KMS-11 (cell line): ENCODE measurements at regions not wholly inside any gene's neighbourhood (a gene's known extent, or its start where the extent isn't known, plus 50 kb on each side); places are given as distances from the start of the nearest gene placed in this dataset.

ENCODE experiments used
- H2AFZ ChIP-seq: fragments of 200-600 bp; sonication (generic); 2 replicates; pipeline ENCODE4 v1.6.1; 2016; ENCODE audit warnings: antibody characterized with exemption, mixed run types, low read depth
- H3K27ac ChIP-seq: fragments of 200-600 bp; sonication (generic); 2 replicates; pipeline ENCODE4 v1.6.1; 2016; ENCODE audit warnings: mild to moderate bottlenecking, mixed run types
- H3K27me3 ChIP-seq: fragments of 200-600 bp; sonication (generic); 2 replicates; pipeline ENCODE4 v1.6.1; 2017; ENCODE audit warnings: mild to moderate bottlenecking, low read depth, mixed run types, moderate library complexity; ENCODE audit not compliant: insufficient read depth
- H3K36me3 ChIP-seq: fragments of 200-600 bp; sonication (generic); 2 replicates; pipeline ENCODE4 v1.6.1; 2017; ENCODE audit warnings: mild to moderate bottlenecking, mixed run types; ENCODE audit not compliant: insufficient read depth
- H3K4me1 ChIP-seq: fragments of 200-600 bp; sonication (generic); 2 replicates; pipeline ENCODE4 v1.6.1; 2016; ENCODE audit warnings: mild to moderate bottlenecking, low read depth, mixed run types; ENCODE audit not compliant: poor library complexity, severe bottlenecking
- H3K4me2 ChIP-seq: fragments of 200-600 bp; sonication (generic); 2 replicates; pipeline ENCODE4 v1.7.0; 2016; ENCODE audit warnings: mild to moderate bottlenecking, mixed run types
- H3K4me3 ChIP-seq: fragments of 200-600 bp; sonication (generic); IDR thresholded peaks from 2 replicates; pipeline ENCODE4 v1.6.1; 2017; ENCODE audit warnings: low read depth, low read length, mixed read lengths; ENCODE audit not compliant: insufficient read depth
- H3K79me2 ChIP-seq: fragments of 200-600 bp; sonication (generic); 2 replicates; pipeline ENCODE4 v1.6.1; 2016; ENCODE audit warnings: low read depth, mixed run types; ENCODE audit not compliant: insufficient read depth
- H3K9ac ChIP-seq: fragments of 200-600 bp; sonication (generic); 2 replicates; pipeline ENCODE4 v1.6.1; 2016; ENCODE audit warnings: mild to moderate bottlenecking, mixed run types
- H4K20me1 ChIP-seq: fragments of 200-600 bp; sonication (generic); 2 replicates; pipeline ENCODE4 v1.6.1; 2016; ENCODE audit warnings: mild to moderate bottlenecking, mixed run types; ENCODE audit not compliant: insufficient read depth
- TF ChIP-seq, protein P1 (sequence below): fragments of 200-600 bp; sonication (generic); conservative IDR thresholded peaks from 2 replicates; pipeline ENCODE4 v1.6.1; 2017; ENCODE audit warnings: low read depth, mild to moderate bottlenecking, antibody characterized with exemption, low read length, moderate library complexity, mixed read lengths

DNA sequence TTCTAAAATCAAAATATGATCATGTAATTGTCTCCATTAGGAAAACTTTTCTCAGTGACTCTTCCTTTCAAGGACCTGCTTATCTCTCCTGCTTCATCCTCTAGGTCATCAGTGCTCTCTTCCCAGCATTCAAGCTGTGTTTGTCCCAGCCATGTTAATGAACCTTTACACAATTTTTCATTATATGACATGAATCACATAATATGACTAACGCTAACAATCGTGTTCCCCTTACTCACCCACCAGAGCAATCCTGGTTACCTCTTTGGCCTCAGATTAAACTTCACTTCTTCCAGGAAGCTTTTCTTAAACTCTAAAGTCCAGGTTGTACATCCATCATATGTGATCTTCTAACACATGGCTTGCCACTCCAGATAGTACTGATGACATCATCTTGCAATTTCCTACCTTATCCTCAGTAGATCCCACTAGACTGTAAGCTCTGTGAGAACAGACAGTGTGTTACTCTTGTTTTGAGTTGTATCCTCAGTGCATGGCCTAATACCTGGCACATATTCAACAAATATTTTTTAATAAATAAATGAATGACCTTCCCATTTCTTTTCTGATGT is 882.9 kb upstream of the ZEB2 start:
- H4K20me1 ChIP-seq: no peaks in the 10 kb centered on the region
- no peaks in the 10 kb centered on the region for H3K27me3 ChIP-seq
- H2AFZ ChIP-seq: no peak overlapping the region
- no peak overlapping the region for H3K4me2 ChIP-seq
- H3K9ac ChIP-seq: no peak overlapping the region
- H3K4me1 ChIP-seq: no peaks in the 10 kb centered on the region
- no peak overlapping the region for H3K27ac ChIP-seq
- no peaks in the 10 kb centered on the region for H3K36me3 ChIP-seq
- no peak overlapping the region for H3K4me3 ChIP-seq
- H3K79me2 ChIP-seq: no peaks in the 10 kb centered on the region
- TF ChIP-seq, protein P1, sequence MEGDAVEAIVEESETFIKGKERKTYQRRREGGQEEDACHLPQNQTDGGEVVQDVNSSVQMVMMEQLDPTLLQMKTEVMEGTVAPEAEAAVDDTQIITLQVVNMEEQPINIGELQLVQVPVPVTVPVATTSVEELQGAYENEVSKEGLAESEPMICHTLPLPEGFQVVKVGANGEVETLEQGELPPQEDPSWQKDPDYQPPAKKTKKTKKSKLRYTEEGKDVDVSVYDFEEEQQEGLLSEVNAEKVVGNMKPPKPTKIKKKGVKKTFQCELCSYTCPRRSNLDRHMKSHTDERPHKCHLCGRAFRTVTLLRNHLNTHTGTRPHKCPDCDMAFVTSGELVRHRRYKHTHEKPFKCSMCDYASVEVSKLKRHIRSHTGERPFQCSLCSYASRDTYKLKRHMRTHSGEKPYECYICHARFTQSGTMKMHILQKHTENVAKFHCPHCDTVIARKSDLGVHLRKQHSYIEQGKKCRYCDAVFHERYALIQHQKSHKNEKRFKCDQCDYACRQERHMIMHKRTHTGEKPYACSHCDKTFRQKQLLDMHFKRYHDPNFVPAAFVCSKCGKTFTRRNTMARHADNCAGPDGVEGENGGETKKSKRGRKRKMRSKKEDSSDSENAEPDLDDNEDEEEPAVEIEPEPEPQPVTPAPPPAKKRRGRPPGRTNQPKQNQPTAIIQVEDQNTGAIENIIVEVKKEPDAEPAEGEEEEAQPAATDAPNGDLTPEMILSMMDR: no peak

DNA sequence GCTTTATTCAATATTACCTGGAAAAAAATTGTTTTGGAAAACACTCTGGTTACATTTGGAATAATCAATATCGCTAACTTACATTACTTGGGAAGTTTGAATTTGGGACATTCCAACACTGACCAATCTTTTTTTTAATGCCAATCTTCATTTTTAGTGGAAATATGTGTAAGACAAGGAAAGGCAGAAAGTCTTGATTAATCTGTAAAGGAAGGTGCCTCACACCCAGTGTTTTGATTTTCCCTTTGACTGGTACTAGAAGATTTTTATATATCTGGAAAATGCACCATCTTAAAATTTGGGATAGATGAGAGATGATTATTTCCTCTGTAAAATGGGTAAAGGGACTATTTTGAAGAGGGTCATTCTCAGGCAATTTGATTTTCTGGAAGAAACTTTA is 879.2 kb upstream of the ZEB2 start:
- H3K27me3 ChIP-seq: no peaks in the 10 kb centered on the region
- no peaks in the 10 kb centered on the region for H3K36me3 ChIP-seq
- H3K4me1 ChIP-seq: no peaks in the 10 kb centered on the region
- H3K4me2 ChIP-seq: no peak overlapping the region
- no peaks in the 10 kb centered on the region for H4K20me1 ChIP-seq
- H2AFZ ChIP-seq: no peak overlapping the region
- no peak overlapping the region for H3K4me3 ChIP-seq
- H3K9ac ChIP-seq: no peak overlapping the region
- TF ChIP-seq, protein P1: no peak
- H3K79me2 ChIP-seq: no peaks in the 10 kb centered on the region
- no peak overlapping the region for H3K27ac ChIP-seq

DNA sequence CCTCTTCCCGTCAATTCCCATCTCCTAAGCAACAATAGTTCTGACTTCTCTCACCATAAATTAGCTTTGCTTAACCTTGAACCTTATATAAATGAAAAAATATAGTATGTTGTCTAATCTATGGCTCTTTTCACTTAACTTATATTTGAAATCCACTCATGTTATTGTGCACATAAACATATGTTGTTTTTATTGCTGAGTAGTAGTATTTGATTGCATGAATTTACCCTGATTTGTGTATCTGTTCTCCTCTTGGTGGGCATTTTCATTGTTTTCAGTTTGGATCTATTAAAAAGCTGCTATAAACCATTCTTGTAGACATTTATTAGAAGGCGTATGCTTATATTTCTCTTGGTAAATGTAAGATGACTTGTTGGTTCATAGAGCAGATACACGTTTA is 874.3 kb upstream of the ZEB2 start:
- H2AFZ ChIP-seq: no peak overlapping the region
- no peaks in the 10 kb centered on the region for H3K36me3 ChIP-seq
- H4K20me1 ChIP-seq: no peaks in the 10 kb centered on the region
- no peak overlapping the region for H3K4me3 ChIP-seq
- no peaks in the 10 kb centered on the region for H3K4me1 ChIP-seq
- H3K27me3 ChIP-seq: no peaks in the 10 kb centered on the region
- H3K9ac ChIP-seq: no peak overlapping the region
- H3K4me2 ChIP-seq: no peak overlapping the region
- H3K79me2 ChIP-seq: no peaks in the 10 kb centered on the region
- H3K27ac ChIP-seq: no peak overlapping the region
- TF ChIP-seq, protein P1: no peak

DNA sequence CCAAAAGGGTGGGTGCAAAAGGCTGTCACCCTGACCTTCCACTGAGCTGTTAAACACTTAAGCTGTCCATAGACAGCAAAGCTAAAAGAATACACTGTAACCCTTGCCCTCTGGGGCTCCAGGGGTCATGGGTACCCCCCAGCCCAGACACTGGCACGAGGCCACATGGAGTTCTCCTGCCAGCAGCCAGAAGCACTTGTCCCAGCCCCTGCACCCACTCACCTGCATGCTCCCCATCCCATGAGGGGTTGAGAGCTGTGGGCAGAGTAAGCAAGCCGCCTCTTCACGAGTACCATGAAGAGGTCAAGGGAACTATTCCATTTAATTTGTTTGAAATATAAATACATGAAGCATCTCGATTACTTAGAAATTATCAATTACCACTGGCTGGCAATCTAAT is 867.1 kb upstream of the ZEB2 start:
- TF ChIP-seq, protein P1: no peak
- no peak overlapping the region for H3K4me2 ChIP-seq
- H2AFZ ChIP-seq: no peak overlapping the region
- no peaks in the 10 kb centered on the region for H3K79me2 ChIP-seq
- H4K20me1 ChIP-seq: no peaks in the 10 kb centered on the region
- H3K36me3 ChIP-seq: no peaks in the 10 kb centered on the region
- no peak overlapping the region for H3K4me3 ChIP-seq
- H3K9ac ChIP-seq: no peak overlapping the region
- no peaks in the 10 kb centered on the region for H3K4me1 ChIP-seq
- H3K27ac ChIP-seq: no peak overlapping the region
- no peaks in the 10 kb centered on the region for H3K27me3 ChIP-seq
